Epithelial cell of esophagus (primary cell): ENCODE measurements at regions not wholly inside any gene's neighbourhood (a gene's known extent, or its start where the extent isn't known, plus 50 kb on each side); places are given as distances from the start of the nearest gene placed in this dataset.

Experiments
- DNase-seq: peaks from one replicate; pipeline ENCODE4 v3.0.0; 2010; ENCODE audit warnings: low read depth
- H3K4me3 ChIP-seq: 2 replicates; pipeline ENCODE4 v1.5.1; 2011; ENCODE audit warnings: mild to moderate bottlenecking, low read length, control low read depth
- TF ChIP-seq, protein P1 (sequence below): IDR thresholded peaks from 2 replicates; pipeline ENCODE4 v1.5.1; 2011; ENCODE audit warnings: low read depth, mild to moderate bottlenecking, low read length, control low read depth, inconsistent platforms; ENCODE audit not compliant: insufficient read depth; ENCODE audit errors: missing control alignments

DNA sequence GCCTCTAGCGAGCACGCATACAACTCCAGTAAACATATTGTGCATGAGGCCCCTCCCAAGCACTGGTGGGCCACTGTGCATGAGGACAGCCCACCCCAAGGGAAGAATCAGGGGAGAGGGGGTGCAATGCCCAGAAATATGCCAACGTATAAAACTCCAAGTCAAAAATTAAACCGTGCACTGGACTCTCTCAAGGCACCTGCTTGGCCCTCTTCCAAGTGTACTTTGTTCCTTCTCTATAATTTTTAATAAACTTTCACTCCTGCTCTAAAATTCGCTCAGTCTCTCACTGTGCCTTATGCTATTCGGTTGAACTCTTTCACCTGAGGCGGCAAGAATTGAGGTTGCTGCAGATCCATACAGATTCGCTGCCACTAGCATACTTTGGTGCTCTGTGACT, 465.3 kb upstream of the TENM4 start:
- H3K4me3 ChIP-seq: no peak overlapping the region
- TF ChIP-seq, protein P1, sequence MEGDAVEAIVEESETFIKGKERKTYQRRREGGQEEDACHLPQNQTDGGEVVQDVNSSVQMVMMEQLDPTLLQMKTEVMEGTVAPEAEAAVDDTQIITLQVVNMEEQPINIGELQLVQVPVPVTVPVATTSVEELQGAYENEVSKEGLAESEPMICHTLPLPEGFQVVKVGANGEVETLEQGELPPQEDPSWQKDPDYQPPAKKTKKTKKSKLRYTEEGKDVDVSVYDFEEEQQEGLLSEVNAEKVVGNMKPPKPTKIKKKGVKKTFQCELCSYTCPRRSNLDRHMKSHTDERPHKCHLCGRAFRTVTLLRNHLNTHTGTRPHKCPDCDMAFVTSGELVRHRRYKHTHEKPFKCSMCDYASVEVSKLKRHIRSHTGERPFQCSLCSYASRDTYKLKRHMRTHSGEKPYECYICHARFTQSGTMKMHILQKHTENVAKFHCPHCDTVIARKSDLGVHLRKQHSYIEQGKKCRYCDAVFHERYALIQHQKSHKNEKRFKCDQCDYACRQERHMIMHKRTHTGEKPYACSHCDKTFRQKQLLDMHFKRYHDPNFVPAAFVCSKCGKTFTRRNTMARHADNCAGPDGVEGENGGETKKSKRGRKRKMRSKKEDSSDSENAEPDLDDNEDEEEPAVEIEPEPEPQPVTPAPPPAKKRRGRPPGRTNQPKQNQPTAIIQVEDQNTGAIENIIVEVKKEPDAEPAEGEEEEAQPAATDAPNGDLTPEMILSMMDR: no peak
- DNase-seq: no peak

- DNase-seq: peak; percentile 92
- TF ChIP-seq, protein P1: no peak
- no peak overlapping the region for H3K4me3 ChIP-seq
Observed at GRCh38 chr11:79902493-79902892, 461.7 kb upstream of the TENM4 start.

- no peak for DNase-seq
- TF ChIP-seq, protein P1: no peak
- H3K4me3 ChIP-seq: no peak overlapping the region
Observed at GRCh38 chr11:79897896-79898295, 457.1 kb upstream of the TENM4 start.

DNA sequence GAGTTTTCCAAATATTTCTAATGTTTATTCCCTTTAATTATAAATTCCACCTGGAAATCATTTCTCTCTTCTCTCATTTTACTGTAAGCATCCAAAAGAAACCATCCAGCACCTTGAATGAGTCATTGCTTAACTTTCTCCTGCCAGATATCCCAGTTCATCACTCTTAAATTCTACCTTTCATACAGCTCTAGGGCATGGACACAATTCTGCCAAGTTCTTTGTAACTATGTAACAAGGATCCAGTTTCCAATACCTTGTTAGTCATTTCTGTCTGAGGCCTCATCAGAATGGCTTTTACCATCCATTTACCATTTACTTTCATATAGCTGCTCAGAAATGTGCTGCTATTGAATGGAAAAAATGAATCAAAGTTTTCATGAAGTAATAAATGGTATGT, 455.4 kb upstream of the TENM4 start:
- TF ChIP-seq, protein P1: no peak
- peak; percentile 68 for DNase-seq
- H3K4me3 ChIP-seq: no peak overlapping the region

DNA sequence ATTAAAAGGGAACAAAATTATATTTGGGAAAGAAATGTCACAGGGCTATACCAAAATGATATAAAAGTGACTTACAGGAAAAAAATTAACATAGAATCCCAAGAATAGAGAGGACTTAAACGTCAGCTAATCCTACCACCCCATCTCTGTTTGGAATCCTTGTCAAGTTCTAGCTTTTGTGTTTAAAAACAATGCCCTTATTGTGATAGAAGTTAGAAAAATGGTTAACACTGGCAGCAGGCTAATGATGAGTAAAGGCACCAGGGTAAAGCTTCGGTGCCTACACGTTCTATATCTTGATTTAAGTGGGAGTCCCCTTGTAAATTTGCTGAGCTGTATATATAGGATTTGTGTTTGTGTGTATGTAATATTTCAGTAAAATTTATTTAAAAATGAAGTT, 453.3 kb upstream of the TENM4 start:
- no peak overlapping the region for H3K4me3 ChIP-seq
- TF ChIP-seq, protein P1: no peak
- DNase-seq: no peak

DNA sequence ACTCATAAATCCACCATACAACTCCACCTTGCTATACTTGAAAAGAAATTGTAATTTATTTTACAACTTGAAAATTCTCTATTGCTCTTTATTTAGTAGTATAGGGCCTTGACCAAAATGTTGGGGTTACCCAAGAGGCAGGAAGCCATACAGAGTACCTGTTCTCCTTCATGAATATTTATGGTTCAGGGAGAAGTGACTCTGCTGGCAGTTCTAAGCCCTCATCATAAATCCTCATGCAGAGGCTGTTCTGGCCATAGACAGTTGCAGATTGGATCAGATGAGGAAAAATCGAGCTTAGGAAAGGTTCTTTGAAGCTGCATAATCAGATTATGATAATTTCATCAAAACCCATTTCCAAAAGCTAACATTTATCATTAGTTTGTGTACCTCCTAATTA, 449.4 kb upstream of the TENM4 start:
- DNase-seq: no peak
- TF ChIP-seq, protein P1: no peak

DNA sequence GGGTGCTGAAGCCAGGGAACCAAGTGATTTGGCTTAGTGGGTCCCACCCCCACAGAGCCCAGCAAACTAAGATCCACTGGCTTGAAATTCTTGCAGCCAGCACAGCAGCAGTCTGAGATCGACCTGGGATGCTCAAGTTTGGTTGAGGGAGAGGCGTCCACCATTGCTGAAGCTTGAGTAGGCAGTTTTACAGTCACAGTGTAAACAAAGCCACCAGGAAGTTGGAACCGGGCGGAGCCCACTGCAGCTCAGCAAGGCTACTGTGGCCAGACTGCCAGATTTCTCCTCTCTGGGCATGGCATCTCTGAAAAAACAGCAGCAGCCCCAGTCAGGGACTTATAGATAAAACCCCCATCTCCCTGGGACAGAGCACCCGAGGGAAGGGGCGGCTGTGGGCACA, 424.1 kb upstream of the TENM4 start:
- peak; percentile 45 for DNase-seq
- no peak overlapping the region for H3K4me3 ChIP-seq
- TF ChIP-seq, protein P1: no peak

More for the DNA sequence above, 449.4 kb upstream of the TENM4 start:
- H3K4me3 ChIP-seq: no peak overlapping the region
